HG03066 (cell line): ENCODE measurements at regions not wholly inside any gene's neighbourhood (a gene's known extent, or its start where the extent isn't known, plus 50 kb on each side); places are given as distances from the start of the nearest gene placed in this dataset.

Experiments used
- ATAC-seq: cut with Tn5 transposase; IDR thresholded peaks from one replicate; pipeline ENCODE4 v1.9.1; 2021; ENCODE audit warnings: low read depth; ENCODE audit not compliant: unreplicated experiment

GRCh38 chr1:195941795-195942194, 666.4 kb downstream of the KCNT2 start:
- ATAC-seq = no peak

DNA sequence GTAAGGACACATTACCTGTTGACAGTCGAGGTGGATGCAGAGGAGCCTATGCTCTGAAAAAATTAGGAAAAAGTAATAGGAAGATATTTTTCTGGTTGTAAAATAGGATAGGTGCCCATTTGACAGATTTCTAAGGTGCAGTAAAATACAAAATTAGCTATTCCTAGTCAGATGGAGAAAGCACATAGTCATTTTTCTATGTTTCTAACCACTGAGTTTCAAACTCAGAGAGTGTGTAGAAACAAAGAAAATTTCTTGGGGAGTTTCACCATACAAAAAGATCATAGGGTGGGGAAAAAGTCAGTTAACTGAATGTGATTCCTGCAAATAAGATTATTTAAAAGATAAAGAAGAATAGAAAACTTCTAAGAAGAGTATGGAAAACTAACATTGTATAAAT, 666.9 kb downstream of the KCNT2 start:
- ATAC-seq = no peak

GRCh38 chr1:195939844-195940243, 668.4 kb downstream of the KCNT2 start:
- no peak for ATAC-seq

GRCh38 chr1:195934817-195935553, 673.3 kb downstream of the KCNT2 start:
- no peak for ATAC-seq

- no peak for ATAC-seq
These were observed 674.4 kb downstream of the KCNT2 start for GRCh38 chr1:195933835-195934234.

GRCh38 chr1:195915826-195916225, 692.4 kb downstream of the KCNT2 start:
- no peak for ATAC-seq

DNA sequence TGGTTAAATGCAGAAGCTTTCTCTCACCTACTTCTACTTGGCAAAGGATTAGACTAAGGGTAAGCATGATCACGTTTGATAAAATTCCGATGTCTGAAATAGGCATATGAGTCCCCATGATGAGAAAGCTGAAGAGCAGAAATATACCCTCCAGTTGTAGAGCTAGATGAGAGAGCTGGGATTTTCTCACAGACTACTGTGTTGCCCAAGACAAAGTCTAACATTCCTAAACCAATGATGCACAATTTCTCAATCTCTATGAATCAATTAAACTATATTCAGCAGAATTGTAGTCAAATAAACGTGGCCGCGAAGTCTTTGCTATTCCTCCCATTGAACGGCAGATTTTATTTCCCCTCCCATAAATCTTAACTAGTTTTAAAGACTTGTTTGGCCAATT, 699.2 kb downstream of the KCNT2 start:
- ATAC-seq = no peak

DNA sequence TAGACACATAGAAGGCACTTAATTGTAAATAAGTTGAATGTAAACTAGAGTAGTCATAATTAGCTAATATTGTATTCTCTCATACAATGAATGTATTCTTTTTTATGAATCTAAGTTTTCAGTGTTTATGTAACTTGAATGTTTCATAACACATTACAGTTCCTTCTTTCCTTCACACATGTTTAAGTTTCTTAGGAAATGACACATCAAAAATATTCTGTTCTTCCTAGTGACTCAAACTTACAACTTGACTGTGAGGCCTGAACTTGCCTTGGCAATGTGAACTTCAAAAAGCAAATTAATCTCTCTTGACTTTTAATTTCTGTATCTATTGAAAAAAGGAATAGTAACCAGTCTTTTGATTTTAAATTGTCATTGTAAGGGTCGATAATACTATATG, 700.1 kb downstream of the KCNT2 start:
- ATAC-seq = no peak

DNA sequence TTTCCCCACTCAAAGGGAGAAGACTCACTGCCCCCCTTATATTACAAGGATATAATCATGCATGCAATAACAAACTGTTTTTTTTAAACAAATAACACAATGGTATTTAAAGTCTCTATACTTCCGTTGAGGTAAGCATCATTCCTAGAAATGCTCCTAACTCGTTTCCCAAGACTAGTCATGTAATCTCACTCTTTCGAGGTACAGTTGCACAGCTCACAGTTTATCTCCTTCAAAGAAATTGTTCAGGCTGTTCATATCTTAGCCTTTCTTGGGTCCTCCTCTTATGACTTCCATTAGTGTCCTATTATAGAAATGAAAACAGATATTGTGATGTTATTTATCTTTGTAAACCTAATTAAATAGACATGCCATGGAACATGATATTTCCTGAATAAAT, 705.0 kb downstream of the KCNT2 start:
- no peak for ATAC-seq

- ATAC-seq = no peak
These were observed 705.5 kb downstream of the KCNT2 start for GRCh38 chr1:195902779-195903178.

DNA sequence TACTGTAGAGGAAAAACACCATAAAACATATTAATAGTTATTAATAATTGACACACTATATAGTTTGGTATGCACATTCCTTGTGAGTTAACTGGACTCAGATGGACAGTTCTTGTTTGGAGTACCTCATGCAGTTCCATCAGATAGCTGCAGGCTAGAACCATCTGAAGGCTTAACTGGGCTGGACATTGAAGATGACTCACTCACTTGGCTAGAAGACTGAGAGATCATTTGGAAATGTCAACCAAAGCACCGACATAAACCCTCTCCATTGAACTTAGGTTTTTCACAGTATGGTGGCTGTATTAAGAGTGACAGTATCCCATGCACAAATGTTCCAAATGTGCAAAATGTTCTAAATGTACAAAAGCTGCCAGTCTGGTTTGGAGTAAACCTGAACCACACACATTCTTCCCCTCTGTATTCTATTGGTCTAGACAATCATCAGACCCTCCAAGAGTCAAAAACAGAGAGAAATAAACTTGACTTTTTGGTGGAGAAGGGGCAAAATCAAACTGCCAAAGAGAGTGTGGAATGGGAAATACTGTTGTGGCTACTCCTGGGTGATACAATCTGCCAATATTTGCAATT, 708.4 kb downstream of the KCNT2 start:
- ATAC-seq = no peak

DNA sequence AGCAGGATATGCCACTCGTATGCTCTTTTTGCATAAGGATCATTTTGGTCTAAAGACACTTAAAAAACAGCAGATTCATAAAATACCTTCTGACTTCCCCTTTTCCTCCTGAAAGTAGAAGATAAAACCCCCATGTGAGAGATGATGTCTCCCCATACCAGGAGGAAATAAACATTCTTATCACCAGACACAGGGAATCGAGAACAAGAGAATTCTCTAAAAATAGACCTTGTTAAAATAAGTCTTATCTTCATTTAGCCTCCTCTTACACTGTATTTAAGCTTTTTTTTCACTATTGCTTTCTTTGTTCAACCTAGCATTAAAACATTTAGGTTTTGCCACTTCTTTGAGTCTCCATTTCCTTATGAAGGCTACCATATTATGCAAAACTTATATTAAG, 709.3 kb downstream of the KCNT2 start:
- no peak for ATAC-seq

DNA sequence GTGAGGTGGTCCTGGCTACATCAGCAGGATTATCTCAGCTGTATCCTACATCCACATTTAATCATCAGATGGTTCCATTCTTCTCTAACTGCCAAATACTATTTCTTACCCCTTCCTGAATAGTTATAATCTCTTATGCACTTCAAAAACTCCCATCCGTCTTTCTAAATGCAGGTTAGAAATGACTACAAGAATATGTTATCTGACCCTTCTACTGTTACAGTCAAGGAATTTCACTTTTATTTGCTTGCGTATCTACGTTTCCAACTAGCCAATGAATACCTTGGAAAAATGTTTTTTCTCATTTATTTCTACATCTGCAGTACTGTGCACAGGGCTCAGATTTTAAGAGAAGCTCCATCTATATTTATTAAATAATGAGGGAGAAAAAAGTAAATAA, 709.9 kb downstream of the KCNT2 start:
- no peak for ATAC-seq

DNA sequence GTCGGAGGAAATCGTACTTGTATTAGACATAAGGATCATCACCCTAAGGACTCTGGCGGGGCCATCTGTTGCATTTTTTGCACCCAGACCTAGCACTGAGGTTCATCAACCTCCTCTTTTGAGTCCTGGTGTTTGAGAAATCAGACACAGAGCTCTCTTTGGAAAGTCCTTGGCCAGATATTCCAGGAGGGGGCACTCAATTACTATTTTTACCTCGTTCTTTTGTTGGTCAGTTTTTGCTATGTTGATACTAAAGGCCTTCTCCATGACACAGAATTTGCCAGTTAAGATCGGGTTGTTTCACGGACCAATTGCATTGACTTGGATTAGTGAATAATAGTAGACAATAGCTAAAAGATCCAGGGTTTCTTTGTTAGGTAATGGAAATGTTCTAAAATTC, 711.2 kb downstream of the KCNT2 start:
- no peak for ATAC-seq

GRCh38 chr1:195894411-195894810, 713.8 kb downstream of the KCNT2 start:
- no peak for ATAC-seq

DNA sequence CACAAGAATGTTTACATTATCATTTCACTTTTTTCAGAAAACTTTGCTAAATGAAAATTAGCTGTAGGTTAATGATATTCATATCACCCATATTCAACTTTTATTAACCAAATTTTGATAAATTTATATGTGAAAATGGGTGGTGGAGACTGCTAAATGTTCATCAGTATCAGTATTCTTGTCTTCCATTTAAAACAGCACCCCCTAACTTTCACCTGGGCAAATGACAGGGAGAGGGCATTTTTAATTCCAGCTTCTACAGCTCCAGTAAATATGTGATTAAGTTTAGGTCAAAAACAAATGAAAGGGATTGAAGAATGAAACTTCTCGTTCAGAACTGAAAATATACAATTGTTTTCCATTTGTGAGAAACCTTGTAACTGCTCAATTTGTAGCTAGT, 722.2 kb downstream of the KCNT2 start:
- ATAC-seq = no peak

GRCh38 chr1:195878478-195878877, 729.8 kb downstream of the KCNT2 start:
- ATAC-seq = no peak

DNA sequence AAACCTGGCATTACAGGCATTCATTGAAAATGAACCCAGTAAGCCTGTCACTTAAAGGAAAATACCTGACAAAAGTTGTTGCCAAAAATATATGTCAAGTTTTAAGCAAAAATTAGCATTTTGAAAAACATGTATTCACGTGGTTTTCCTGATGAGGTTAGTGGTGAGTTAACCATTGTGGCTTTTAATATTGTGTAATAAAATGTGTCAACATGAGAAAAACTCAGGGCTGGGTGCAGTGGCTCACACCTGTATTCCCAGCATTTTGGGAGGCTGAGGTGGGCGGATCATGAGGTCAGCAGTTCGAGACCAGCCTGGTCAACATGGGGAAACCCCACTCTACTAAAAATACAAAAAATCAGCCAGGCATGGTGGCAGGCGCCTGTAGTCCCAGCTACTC, 731.4 kb downstream of the KCNT2 start:
- no peak for ATAC-seq

GRCh38 chr1:195872376-195872775, 735.9 kb downstream of the KCNT2 start:
- ATAC-seq = no peak

- ATAC-seq = no peak
These were observed 740.6 kb downstream of the KCNT2 start for GRCh38 chr1:195867638-195868037.

DNA sequence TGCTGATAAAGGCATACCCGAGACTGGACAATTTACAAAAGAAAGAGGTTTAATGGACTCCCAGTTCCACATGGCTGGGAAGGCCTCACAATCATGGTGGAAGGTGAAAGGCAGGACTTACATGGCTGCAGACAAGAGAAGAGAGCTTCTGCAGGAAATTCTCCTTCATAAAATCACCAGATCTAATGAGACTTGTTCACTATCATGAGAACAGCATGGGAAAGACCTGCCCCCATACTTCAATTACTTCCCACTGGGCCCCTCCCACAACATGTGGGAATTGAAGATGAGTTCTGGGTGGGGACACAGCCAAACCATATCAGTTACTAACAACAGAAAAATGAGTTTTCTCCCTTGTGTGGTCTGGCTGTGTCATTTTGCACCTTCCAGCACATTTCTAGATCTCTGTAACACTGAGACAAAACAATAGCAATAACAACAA, 741.4 kb downstream of the KCNT2 start:
- no peak for ATAC-seq

DNA sequence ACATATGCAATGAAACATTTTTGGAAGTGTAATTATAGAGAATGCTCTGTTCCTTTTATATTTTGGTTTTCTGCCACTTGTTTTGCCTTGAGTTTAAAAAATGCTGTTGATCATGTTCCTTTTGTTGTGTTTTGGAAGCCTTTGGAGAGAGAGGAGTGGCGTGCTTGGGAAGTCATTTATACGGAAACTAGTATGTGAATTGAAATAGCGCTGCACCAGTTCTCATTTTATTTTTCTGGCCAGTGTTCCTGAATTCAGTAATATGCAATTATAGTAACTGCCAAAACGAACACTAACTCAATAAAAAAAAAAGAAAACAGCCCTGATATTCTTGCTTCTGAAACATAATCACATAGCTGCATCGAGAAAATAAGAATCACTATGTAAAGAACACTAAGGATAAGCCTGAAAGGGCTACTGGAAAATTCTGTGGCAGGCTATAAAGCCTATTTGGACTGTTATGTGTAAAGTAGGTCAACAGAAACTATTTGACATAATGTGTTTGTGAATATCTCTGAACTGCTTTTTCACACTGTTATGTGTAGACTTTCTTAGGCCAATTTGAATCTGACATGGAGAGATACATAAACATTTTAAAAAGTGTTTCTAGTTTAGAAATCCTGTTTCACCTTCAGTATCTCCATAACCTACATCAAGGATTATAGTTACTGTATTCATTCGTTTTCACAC, 742.0 kb downstream of the KCNT2 start:
- no peak for ATAC-seq
